Endothelial cell of umbilical vein (primary cell): ENCODE measurements at regions not wholly inside any gene's neighbourhood (a gene's known extent, or its start where the extent isn't known, plus 50 kb on each side); places are given as distances from the start of the nearest gene placed in this dataset.

Experiments used
- BruUV-seq: library from RNA; stranded (reverse); fragments of 400-500 nt; replicated peaks from 2 replicates; lab custom pipeline; 2021; lab: Mats Ljungman, UMichigan
- CTCF ChIA-PET: fragments of 300-600, 350-600 bp; sonication (Branson Sonifier 250); formaldehyde crosslinking; loops from one replicate; lab custom pipeline; 2021; ENCODE audit warnings: antibody characterized with exemption, inconsistent platforms; lab: Charles Lee
- POLR2A ChIA-PET: fragments of 300-600, 350-600 bp; sonication (Branson Sonifier 250); formaldehyde crosslinking; loops from one replicate; lab custom pipeline; 2021; ENCODE audit warnings: antibody characterized with exemption, inconsistent platforms; lab: Charles Lee
- DNase-seq: peaks from one replicate; pipeline ENCODE4 v3.0.0-alpha.2; 2011; ENCODE audit warnings: low read depth, low spot score
- FAIRE-seq: peaks from 2 replicates; lab custom pipeline; 2011; peaks lifted over from hg19 to GRCh38; lab: Jason Lieb, UNC
- H2AFZ ChIP-seq: 2 replicates; pipeline ENCODE4 v1.6.0; 2012; ENCODE audit warnings: low read depth, low read length, control low read depth, inconsistent platforms
- H3K27ac ChIP-seq: 2 replicates; pipeline ENCODE4 v1.5.1; 2011; ENCODE audit warnings: low read depth, mild to moderate bottlenecking, control low read depth, low read length, moderate library complexity; ENCODE audit not compliant: insufficient read depth
- H3K27me3 ChIP-seq, 2 experiments: 2 replicates each; pipeline versions ENCODE4 v1.6.0 to v1.6.1; 2011; ENCODE audit warnings: low read length in 2 of 2, mixed read lengths in 1 of 2; ENCODE audit not compliant: control insufficient read depth in 2 of 2, insufficient read depth in 2 of 2
- H3K36me3 ChIP-seq, 2 experiments: 2 replicates in 1 of 2; 3 replicates in 1 of 2; pipeline ENCODE4 v1.5.1; 2011; ENCODE audit warnings: low read length in 2 of 2, mild to moderate bottlenecking in 1 of 2, moderate library complexity in 1 of 2; ENCODE audit not compliant: control insufficient read depth in 2 of 2, insufficient read depth in 2 of 2; ENCODE audit errors: extremely low read depth in 1 of 2
- H3K4me1 ChIP-seq: 3 replicates; pipeline ENCODE4 v1.5.1; 2011; ENCODE audit warnings: mild to moderate bottlenecking, low read length; ENCODE audit not compliant: control insufficient read depth, insufficient read depth; ENCODE audit errors: extremely low read depth
- H3K4me2 ChIP-seq: 2 replicates; pipeline ENCODE4 v1.6.1; 2011; ENCODE audit warnings: low read length, control low read depth, mixed read lengths; ENCODE audit not compliant: insufficient read depth
- H3K4me3 ChIP-seq, 3 experiments: fragments of 200-600 bp in 1 of 3; sonication (generic), shearing (Covaris generic) in 1 of 3; replicated peaks in 1 of 3; 2 replicates each; pipeline ENCODE4 v1.5.1; 2011 to 2016; ENCODE audit warnings: control low read depth in 3 of 3, low read length in 3 of 3, mild to moderate bottlenecking in 2 of 3, inconsistent platforms in 1 of 3, low read depth in 1 of 3, moderate library complexity in 1 of 3; ENCODE audit not compliant: insufficient read depth in 1 of 3
- H3K79me2 ChIP-seq: 2 replicates; pipeline ENCODE4 v1.6.0; 2012; ENCODE audit warnings: low read length, inconsistent platforms; ENCODE audit not compliant: control insufficient read depth, insufficient read depth
- H3K9ac ChIP-seq: replicated peaks from 2 replicates; pipeline ENCODE3; 2011; ENCODE audit warnings: low read length, control low read depth; ENCODE audit not compliant: insufficient read depth; ENCODE audit errors: extremely low read depth
- H3K9me1 ChIP-seq: replicated peaks from 3 replicates; pipeline ENCODE4 v1.6.0; 2011; ENCODE audit warnings: mild to moderate bottlenecking, low read length; ENCODE audit not compliant: control insufficient read depth, insufficient read depth; ENCODE audit errors: extremely low read depth
- H3K9me3 ChIP-seq: replicated peaks from 2 replicates; pipeline ENCODE4 v1.5.1; 2012; ENCODE audit warnings: low read length, inconsistent platforms; ENCODE audit not compliant: control insufficient read depth, insufficient read depth
- H4K20me1 ChIP-seq: replicated peaks from 2 replicates; pipeline ENCODE3; 2011; ENCODE audit warnings: mild to moderate bottlenecking, low read length; ENCODE audit not compliant: control insufficient read depth, insufficient read depth; ENCODE audit errors: extremely low read depth
- CTCF ChIP-seq, 2 donors: IDR thresholded peaks; 1 replicate in 1 of 2; 2 replicates in 1 of 2; pipeline ENCODE4 v1.5.1; 2011; ENCODE audit warnings: low read length in 2 of 2, mild to moderate bottlenecking in 2 of 2, moderate library complexity in 2 of 2, control low read depth in 1 of 2, inconsistent platforms in 1 of 2, low read depth in 1 of 2; ENCODE audit not compliant: insufficient read depth in 1 of 2; ENCODE audit errors: extremely low read depth in 1 of 2
- GATA2 ChIP-seq: IDR thresholded peaks from 2 replicates; pipeline ENCODE4 v1.7.0; 2011; ENCODE audit warnings: low read depth, mild to moderate bottlenecking, moderate library complexity, mixed read lengths, low read length; ENCODE audit not compliant: insufficient read length, insufficient read depth
- JUN ChIP-seq: IDR thresholded peaks from 2 replicates; pipeline ENCODE4 v1.6.1; 2011; ENCODE audit warnings: borderline replicate concordance, low read depth; ENCODE audit not compliant: insufficient read length, insufficient read depth
- MAX ChIP-seq: IDR thresholded peaks from 2 replicates; pipeline ENCODE4 v1.6.1; 2011; ENCODE audit not compliant: insufficient read depth, insufficient read length
- MYC ChIP-seq: IDR thresholded peaks from one replicate; pipeline ENCODE4 v1.6.1; 2011; ENCODE audit warnings: mild to moderate bottlenecking, low read depth, low read length
- POLR2A ChIP-seq: IDR thresholded peaks from 2 replicates; pipeline ENCODE4 v1.6.1; 2012; ENCODE audit warnings: low read depth, mild to moderate bottlenecking, control low read depth, low read length
- POLR2AphosphoS5 ChIP-seq: IDR thresholded peaks from 2 replicates; pipeline ENCODE4 v1.6.1; 2012; ENCODE audit warnings: low read depth, mild to moderate bottlenecking, control low read depth, low read length, moderate library complexity; ENCODE audit not compliant: insufficient read depth
- dilution Hi-C: fragments of 300-500 bp; cut with MboI; formaldehyde crosslinking; loops from one replicate; pipeline ENCODE4 v1.15.0; 2019; ENCODE audit warnings: low sequenced_read_pairs; ENCODE audit not compliant: extremely low pct_ligation_motif_present
- intact Hi-C: fragments of 100-400 bp; cut with micrococcal nuclease; formaldehyde crosslinking; loops from one replicate; pipeline ENCODE4 v1.10.0; 2022

GRCh38 chr5:97452646-97453045 lies 269.6 kb upstream of the RIOK2 start:
- no peak for FAIRE-seq

More at GRCh38 chr5:97452646-97453045, 269.6 kb upstream of the RIOK2 start:
- Histone ChIP-seq H3K4me3 (no peak overlapping the region), H3K79me2 (no peaks in the 10 kb centered on the region), H3K27me3 (no peaks in the 10 kb centered on the region), H3K9me1 (no peaks in the 10 kb centered on the region), H3K9ac (no peak overlapping the region), H3K4me1 (no peaks in the 10 kb centered on the region), H2AFZ (no peak overlapping the region), H3K27ac (no peak overlapping the region), H3K4me2 (no peak overlapping the region), H4K20me1 (no peaks in the 10 kb centered on the region), H3K9me3 (no peaks in the 10 kb centered on the region), H3K36me3 (no peaks in the 10 kb centered on the region)
- no peak for TF ChIP-seq MYC
- TF ChIP-seq GATA2 = no peak
- TF ChIP-seq POLR2A = no peak
- TF ChIP-seq CTCF (IDR thresholded peaks at IDR 0.05; ENCODE audit: extremely low read depth in 1 of 2, insufficient read depth in 1 of 2, low read depth in 1 of 2, low read length in 2 of 2) = no peak
- no peak for TF ChIP-seq POLR2AphosphoS5
- TF ChIP-seq JUN = no peak
- no peak for TF ChIP-seq MAX
- intact Hi-C loops (no loop called here), dilution Hi-C loops (no loop called here)
- BruUV-seq = no TSS peak
- CTCF ChIA-PET = no interaction called here
- no peak for DNase-seq
- POLR2A ChIA-PET = no interaction called here
